ENCODE measurements at regions not wholly inside any gene's neighbourhood (a gene's known extent, or its start where the extent isn't known, plus 50 kb on each side); places are given as distances from the start of the nearest gene placed in this dataset.
A peak's percentile ranks its signal among the peaks of the same experiment; 100 is the strongest.

- no peak for ATAC-seq
- no peak overlapping the region for H3K27ac ChIP-seq
- TF ChIP-seq POLR2A (IDR thresholded peaks at IDR 0.05) (no peak), CTCF (IDR thresholded peaks at IDR 0.05) (no peak)
- no peaks in the 10 kb centered on the region for H3K27me3 ChIP-seq
- H3K4me1 ChIP-seq: peaks cover 0 to 4% (median 0%) of the 10 kb centered on the region in 12 donors
- no peak for DNase-seq
- WGBS, 4 donors: 83 to 90% (median 88%) methylated on average over 4 of the region's 4 CpGs
- H3K9me3 ChIP-seq: no peaks in the 10 kb centered on the region
- H3K4me3 ChIP-seq: no peak overlapping the region
- H3K36me3 ChIP-seq: no peaks in the 10 kb centered on the region
- intact Hi-C loops (cut with DNase I): no loop called here
These were observed 318.7 kb upstream of the NBEA start for GRCh38 chr13:34623331-34623730.

GRCh38 chr13:34627509-34628208 is 314.4 kb upstream of the NBEA start:
- intact Hi-C loops (cut with DNase I): no loop called here
- no peaks in the 10 kb centered on the region for H3K9me3 ChIP-seq
- no peaks in the 10 kb centered on the region for H3K36me3 ChIP-seq
- no peak for TF ChIP-seq CTCF (IDR thresholded peaks at IDR 0.05)
- no peaks in the 10 kb centered on the region for H3K27me3 ChIP-seq
- DNase-seq (no peak), ATAC-seq (peak in 2 of 4 donors; percentile 24 to 36)
- no peak overlapping the region for H3K4me3 ChIP-seq
- H3K4me1 ChIP-seq: peaks cover 0 to 4% (median 0%) of the 10 kb centered on the region in 12 donors
- H3K27ac ChIP-seq: no peak overlapping the region
- WGBS, 4 donors: 53 to 57% (median 55%) methylated on average over 9 of the region's 9 CpGs

- no peaks in the 10 kb centered on the region for H3K36me3 ChIP-seq
- intact Hi-C loops (cut with DNase I): no loop called here
- DNase-seq (no peak), ATAC-seq (no peak)
- 78 to 84% (median 82%) methylated on average over 5 of the region's 5 CpGs for WGBS, 4 donors
- no peaks in the 10 kb centered on the region for H3K9me3 ChIP-seq
- H3K4me3 ChIP-seq: no peak overlapping the region
- H3K27me3 ChIP-seq: no peaks in the 10 kb centered on the region
- H3K27ac ChIP-seq: no peak overlapping the region
- TF ChIP-seq POLR2A (IDR thresholded peaks at IDR 0.05): no peak
- no peak for TF ChIP-seq CTCF (IDR thresholded peaks at IDR 0.05)
- peaks cover 0 to 4% (median 0%) of the 10 kb centered on the region in 12 donors for H3K4me1 ChIP-seq
These were observed 313.8 kb upstream of the NBEA start for GRCh38 chr13:34628209-34628682.

- WGBS, 4 donors: 84 to 89% (median 87%) methylated on average over 2 of the region's 2 CpGs
- H3K27ac ChIP-seq: no peak overlapping the region
- no peaks in the 10 kb centered on the region for H3K36me3 ChIP-seq
- no peaks in the 10 kb centered on the region for H3K9me3 ChIP-seq
- no peaks in the 10 kb centered on the region for H3K27me3 ChIP-seq
- TF ChIP-seq CTCF (IDR thresholded peaks at IDR 0.05) (no peak), POLR2A (IDR thresholded peaks at IDR 0.05) (no peak)
- H3K4me1 ChIP-seq: no peaks in the 10 kb centered on the region
- DNase-seq (no peak), ATAC-seq (no peak)
- intact Hi-C loops (cut with DNase I): no loop called here
- no peak overlapping the region for H3K4me3 ChIP-seq
These were observed 307.6 kb upstream of the NBEA start for GRCh38 chr13:34634448-34634847.

Data from heart left ventricle (tissue), 16 donors.